GM20000 (cell line): ENCODE measurements at regions not wholly inside any gene's neighbourhood (a gene's known extent, or its start where the extent isn't known, plus 50 kb on each side); places are given as distances from the start of the nearest gene placed in this dataset.

Experiments used
- DNase-seq: peaks from one replicate; pipeline ENCODE4 v3.0.0; 2012; ENCODE audit warnings: low spot score
- CTCF ChIP-seq: IDR thresholded peaks from 2 replicates; pipeline ENCODE4 v1.5.1; 2012; ENCODE audit warnings: mild to moderate bottlenecking, control low read depth; ENCODE audit errors: extremely low read depth, missing control alignments

DNA sequence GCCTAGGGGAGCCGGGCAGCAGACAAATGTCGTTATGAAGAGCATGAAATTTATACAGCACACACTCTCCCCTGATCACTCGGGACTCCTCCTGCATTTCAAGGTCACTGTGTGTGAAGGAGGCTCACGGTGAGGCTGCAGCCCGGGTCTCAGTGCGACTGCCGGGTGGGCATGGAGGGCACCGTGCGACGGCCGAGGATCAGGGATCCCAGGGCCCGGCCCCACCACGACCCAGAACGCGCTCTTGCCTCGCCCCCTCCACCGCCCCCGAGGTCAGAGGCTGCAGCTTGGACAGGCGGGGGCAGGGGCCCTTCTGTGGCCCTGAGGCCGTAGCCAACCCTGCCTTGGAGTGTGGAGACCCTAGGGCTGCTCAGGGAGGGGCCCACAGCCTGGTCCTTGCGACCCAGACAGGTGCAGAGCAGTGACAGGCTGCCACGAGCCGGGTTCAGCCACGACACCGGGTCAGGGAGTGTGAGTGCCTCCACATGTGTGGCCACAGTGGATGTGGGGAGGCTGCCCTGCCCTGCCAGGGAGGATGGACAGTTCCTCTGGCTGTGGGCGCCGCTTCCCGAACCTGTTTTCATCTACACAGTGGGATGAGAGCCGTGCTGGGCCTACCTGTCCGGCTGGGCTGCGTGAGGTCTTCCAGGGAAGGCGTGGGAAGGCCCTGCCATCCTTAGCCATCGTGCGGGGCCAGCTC lies 89.3 kb upstream of the NKX1-1 start:
- DNase-seq: no peak
- no peak for TF ChIP-seq CTCF

DNA sequence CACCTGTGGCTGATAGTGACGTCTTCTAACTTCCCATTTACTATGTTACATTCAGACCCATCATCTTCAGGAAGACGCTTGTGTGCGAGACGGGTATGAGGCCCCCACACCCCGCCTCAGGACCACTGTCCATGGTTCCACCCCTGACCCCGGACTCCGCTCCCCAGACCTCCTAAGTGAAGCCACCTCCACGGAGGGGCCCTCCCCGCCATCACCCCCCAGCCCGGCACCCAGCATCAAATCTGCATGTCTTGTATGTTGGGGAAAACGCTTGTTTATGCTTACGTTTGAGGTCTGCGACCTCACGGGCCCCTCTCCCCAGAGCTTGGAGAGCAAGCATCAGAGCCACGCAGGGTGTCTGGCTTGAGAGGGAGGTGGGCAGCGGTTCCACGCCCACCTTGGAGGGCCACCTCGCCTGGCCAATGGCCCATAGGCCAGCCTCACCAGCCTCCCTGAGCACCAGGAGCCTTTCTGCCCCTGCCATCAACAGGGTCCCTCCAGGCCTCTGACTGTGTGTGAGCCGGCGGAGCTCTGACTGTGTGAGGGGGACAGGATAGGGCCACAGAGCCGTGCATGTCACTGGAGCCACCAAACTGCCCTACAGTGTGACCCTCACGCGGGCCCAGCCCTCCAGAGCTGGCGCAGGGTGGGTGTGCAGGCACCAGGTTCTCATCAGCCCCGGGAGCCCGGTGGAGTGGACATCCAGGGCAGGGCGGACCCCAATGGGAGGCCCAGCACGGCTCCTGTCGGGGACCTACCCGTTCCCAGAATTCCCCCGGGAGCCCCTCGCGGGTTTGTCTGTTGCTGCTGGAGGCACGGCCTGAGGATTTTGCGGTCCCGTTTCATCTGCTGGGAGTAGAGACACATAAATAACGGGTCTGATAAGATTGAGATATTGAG lies 88.4 kb upstream of the NKX1-1 start:
- DNase-seq: no peak
- no peak for TF ChIP-seq CTCF

- DNase-seq: no peak
- no peak for TF ChIP-seq CTCF
Observed at GRCh38 chr4:1493540-1494287, 87.5 kb upstream of the NKX1-1 start.

- no peak for DNase-seq
Observed at GRCh38 chr4:1492651-1493539, 86.7 kb upstream of the NKX1-1 start.

DNA sequence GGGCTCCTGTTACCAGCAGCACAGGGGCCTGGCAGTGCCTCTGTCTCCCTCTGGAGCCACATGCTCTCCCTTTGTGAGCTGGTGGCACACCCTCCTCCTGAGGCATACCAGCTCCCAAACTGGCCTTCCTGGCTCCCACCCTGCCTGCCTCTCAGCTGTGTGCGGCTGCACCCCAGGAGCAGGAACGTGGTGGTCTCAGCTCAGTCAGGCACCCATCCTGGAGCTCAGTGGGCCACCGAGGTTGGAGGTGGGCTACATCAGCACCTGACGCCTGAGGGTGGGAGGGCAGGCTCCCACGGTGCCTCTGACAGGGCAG lies 85.9 kb upstream of the NKX1-1 start:
- no peak for DNase-seq
- TF ChIP-seq CTCF: no peak

More at GRCh38 chr4:1492651-1493539, 86.7 kb upstream of the NKX1-1 start:
- TF ChIP-seq CTCF: no peak

- DNase-seq: no peak
- TF ChIP-seq CTCF: no peak
Observed at GRCh38 chr4:1491328-1492141, 85.3 kb upstream of the NKX1-1 start.
